Kidney glomerular epithelial cell (primary cell): ENCODE measurements at regions not wholly inside any gene's neighbourhood (a gene's known extent, or its start where the extent isn't known, plus 50 kb on each side); places are given as distances from the start of the nearest gene placed in this dataset.
A peak's percentile ranks its signal among the peaks of the same experiment; 100 is the strongest.

ENCODE experiments used
- DNase-seq: peaks from one replicate; lab custom pipeline; 2025; lab: John Stamatoyannopoulos, UW

GRCh38 chr4:56286763-56287162 lies 100.5 kb downstream of the AASDH start:
- DNase-seq = no peak

DNA sequence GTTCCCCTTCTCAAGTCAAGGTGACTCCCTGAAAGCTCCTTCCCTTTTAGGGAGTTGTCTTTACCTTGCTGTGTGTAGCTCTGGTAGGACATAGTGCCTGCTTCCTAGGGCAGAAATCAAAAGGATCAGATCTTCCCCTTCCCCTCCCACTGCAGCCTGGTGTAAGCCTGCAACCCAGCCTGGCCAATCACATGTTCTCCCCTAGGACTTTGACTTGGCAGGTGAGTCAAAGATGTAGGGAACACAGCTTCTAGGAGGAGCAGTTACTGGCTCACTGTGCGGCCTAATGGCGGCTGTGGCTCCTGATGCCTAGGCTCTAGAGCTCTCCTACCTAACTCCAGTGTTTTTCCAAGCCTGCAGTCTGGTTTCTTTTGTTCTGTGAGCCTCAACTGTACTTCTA lies 103.9 kb downstream of the AASDH start:
- no peak for DNase-seq

DNA sequence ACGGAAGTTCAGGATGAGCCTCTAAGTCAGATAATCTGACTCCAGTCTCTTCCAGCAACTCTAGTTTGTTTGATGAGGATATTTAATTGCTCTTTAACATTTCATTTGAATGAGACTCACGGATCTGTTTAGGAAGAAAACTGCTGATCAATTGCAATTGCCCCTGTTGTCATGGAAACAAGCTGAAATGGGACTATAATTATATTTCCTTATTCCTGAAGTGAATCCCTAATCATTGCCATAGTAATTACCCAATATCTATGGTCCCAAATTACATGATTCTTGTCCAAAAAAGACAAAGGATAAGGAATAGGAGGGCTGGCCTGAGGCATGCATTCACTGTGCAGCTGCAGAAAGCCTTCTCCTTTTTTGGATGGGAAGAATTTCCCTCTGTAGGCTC lies 105.3 kb downstream of the AASDH start:
- DNase-seq = no peak

GRCh38 chr4:56276547-56276946 lies 110.7 kb downstream of the AASDH start:
- no peak for DNase-seq

DNA sequence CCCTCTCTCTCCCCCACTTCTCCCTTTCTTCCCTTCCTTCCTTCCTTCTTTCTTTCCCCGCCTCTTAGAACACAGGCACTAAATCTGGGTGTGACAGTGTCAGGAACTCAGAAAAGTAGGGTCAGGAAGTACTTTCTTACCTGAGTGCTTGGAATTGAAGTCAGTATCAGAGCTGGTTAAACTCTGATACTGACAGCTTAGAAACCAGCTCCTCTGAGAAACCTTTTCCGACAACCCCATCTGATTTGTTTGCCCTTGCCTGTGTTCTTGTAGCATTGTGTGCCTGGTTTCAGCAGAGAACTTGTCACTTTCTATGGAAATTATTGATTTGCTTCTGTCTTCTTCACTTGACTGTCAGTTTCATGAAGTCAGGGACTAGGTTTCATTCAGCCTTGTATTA lies 113.9 kb downstream of the AASDH start:
- DNase-seq = no peak

- DNase-seq = no peak
Measured at GRCh38 chr4:56272927-56273326, 114.4 kb downstream of the AASDH start.

DNA sequence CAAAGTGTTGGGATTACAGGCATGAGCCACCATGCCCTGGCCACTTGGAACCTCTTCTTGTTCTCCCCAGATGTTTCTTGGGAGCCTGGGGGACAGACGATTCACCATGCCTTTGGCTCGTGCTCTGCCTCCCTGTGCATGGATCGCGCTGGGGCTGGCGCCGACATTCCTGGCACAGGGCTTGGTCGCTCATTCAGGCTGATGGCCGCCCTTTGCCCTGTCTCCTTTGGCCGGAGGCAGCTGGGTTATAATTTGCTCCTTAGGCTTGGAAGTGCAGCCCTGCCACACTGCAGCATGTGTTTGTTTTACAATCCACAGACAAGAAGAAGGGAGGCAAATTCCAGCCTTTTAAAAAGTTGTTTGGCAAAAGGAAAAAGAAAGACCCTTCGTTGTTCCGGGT lies 115.3 kb downstream of the AASDH start:
- no peak for DNase-seq

- DNase-seq = no peak
Measured at GRCh38 chr4:56271131-56271530, 116.2 kb downstream of the AASDH start.

GRCh38 chr4:56267558-56267957 lies 119.7 kb downstream of the AASDH start:
- no peak for DNase-seq

- no peak for DNase-seq
Measured at GRCh38 chr4:56264873-56265272, 122.4 kb downstream of the AASDH start.

DNA sequence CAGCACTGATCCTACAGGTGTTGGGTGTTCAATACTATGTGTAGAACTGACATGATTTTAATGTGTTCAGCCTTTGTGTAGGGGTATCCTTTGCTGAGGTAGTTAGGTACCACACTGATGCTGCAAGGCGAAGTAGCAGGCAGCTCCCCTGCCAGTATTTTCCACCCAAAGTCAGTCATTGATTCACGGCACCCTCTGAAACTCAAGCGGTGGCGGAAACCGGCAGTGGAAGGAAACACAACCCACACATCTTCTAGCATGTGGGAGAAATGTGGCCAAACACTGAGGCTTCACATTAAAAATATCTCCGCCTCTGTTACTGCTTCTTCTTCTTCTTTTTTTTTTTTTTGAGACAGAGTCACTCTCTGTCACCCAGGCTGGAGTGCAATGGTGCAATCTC lies 126.3 kb downstream of the AASDH start:
- no peak for DNase-seq

DNA sequence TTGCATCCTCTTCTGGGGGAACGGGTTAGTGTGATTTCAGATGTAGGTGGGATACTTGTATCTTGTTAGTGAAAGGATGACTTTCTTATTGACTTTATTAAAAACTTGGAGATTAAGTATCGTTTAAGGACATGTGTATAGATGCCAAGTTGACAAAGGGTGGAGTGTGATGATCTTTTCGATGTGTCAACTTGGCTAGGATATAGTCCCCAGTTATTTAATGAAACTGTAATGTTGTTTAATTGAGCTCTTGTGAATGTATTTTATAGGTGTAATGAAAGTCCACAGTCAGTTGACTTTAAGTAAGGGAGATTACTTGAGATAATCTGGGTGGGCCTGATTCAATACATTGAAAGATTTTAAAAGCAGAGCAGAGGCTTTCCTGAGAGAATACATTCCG lies 127.0 kb downstream of the AASDH start:
- DNase-seq = no peak

DNA sequence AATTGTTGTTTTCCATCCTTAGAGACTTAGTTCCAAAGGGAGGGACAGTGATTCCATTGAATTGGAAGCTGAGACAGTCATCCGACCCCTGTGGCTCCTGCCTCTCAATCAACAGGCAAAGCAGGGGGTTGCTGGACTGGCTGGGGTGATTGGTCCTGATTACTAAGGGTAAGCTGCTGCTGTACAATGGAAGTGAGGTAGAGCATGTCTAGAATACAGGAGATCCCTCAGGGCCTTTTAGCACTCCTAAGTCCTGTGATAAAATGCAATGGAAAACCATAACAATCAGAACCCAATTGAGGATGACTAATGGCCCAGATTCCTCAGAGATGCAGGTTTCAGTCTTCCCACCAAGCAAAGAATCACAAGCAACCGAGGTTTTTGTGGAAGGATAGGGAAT lies 127.6 kb downstream of the AASDH start:
- no peak for DNase-seq

GRCh38 chr4:56255820-56256219 lies 131.5 kb downstream of the AASDH start:
- no peak for DNase-seq

DNA sequence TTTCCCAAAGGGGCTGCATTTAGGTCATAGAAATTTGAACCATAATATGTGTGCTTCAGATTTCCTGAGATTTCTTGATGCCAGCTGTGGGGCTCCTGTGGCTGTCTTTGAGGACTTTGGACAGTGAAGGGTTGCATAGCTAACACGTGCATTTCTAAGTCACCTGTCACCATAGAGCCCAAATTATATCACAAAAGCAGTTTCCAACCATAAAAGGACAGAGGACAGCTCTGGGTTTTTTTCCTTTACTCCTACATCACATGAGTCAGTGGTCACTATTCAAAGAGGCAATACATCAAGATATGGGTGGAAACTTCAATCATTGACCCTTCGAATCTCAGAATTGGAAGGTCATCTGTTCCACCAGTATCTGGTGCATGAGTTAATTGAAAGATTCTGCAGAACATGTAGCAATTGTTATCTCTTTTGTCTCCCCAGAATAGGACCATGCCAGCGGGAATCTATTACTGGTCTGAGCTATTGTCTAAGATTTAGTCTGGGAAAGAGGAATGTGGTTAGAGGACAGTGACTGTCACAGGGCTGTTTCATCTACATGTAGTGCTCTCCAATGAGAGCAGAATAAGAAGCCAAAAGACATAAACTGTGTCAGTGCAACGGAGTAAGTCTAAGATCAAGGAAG lies 133.5 kb downstream of the AASDH start:
- DNase-seq = no peak

- no peak for DNase-seq
Measured at GRCh38 chr4:56252561-56253152, 134.6 kb downstream of the AASDH start.

DNA sequence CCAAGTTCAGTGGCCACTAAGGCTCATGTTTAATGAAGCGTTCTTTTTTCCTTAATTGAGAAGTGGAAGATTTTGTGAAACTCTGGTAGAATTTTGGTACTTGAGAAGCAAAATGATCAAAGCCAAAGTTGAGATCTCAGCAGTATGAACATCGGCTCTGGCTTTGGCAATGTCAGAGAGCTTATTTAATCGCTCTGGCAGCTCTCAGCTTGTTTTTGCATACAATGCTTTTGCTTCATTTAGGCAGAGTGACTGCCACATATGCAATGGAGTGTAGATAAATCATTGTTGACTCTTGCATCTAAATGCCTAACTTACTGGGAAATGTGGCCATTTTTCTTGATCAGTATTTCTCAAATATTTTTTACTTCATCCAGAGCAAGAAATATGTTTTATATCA lies 135.7 kb downstream of the AASDH start:
- DNase-seq = no peak

- no peak for DNase-seq
Measured at GRCh38 chr4:56250776-56251175, 136.5 kb downstream of the AASDH start.

GRCh38 chr4:56247646-56248045 lies 139.6 kb downstream of the AASDH start:
- DNase-seq = no peak

- DNase-seq = no peak
Measured at GRCh38 chr4:56246233-56246610, 141.1 kb downstream of the AASDH start.

GRCh38 chr4:56245547-56246232 lies 141.6 kb downstream of the AASDH start:
- DNase-seq = no peak

GRCh38 chr4:56244681-56245080 lies 142.6 kb downstream of the AASDH start:
- no peak for DNase-seq

GRCh38 chr4:56243107-56243506 lies 144.2 kb downstream of the AASDH start:
- no peak for DNase-seq

DNA sequence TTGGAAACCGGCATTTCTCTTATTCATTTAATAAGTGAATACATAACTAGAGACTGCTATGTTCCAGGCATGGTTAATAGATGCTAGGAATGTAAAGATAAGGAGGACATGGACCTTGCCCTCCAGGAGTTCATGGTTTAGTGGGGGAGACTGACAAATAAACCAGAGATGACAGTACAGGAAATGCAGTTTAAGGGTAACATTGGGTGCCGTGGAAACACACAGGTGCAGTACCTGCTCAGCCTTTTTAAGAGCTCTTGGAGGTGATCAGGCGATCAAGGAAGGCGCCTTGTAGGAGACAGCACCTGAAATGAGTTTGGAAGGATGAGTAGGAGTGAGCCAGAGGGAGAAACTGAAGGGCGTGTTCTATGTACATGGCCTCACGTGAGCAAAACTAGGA lies 145.8 kb downstream of the AASDH start:
- peak; percentile 38 for DNase-seq
